ENCODE measurements at regions not wholly inside any gene's neighbourhood (a gene's known extent, or its start where the extent isn't known, plus 50 kb on each side); places are given as distances from the start of the nearest gene placed in this dataset.

GRCh38 chr4:121526509-121526908, 145.7 kb upstream of the QRFPR start:
- in situ Hi-C loops (cut with HindIII; ENCODE audit: low sequenced_read_pairs) = no loop called here

GRCh38 chr4:121519236-121519838, 138.5 kb upstream of the QRFPR start:
- in situ Hi-C loops (cut with HindIII; ENCODE audit: low sequenced_read_pairs) = no loop called here

- in situ Hi-C loops (cut with HindIII; ENCODE audit: low sequenced_read_pairs) = no loop called here
These were observed 136.4 kb upstream of the QRFPR start for GRCh38 chr4:121517241-121517640.

GRCh38 chr4:121514443-121514842, 133.6 kb upstream of the QRFPR start:
- in situ Hi-C loops (cut with HindIII; ENCODE audit: low sequenced_read_pairs) = no loop called here

GRCh38 chr4:121510341-121510874, 129.6 kb upstream of the QRFPR start:
- in situ Hi-C loops (cut with HindIII; ENCODE audit: low sequenced_read_pairs) = no loop called here

GRCh38 chr4:121485190-121485804, 104.5 kb upstream of the QRFPR start:
- in situ Hi-C loops (cut with HindIII; ENCODE audit: low sequenced_read_pairs) = loop anchor here (5.0 kb wide), 1 partner anchor 252 kb away; no protein-coding TSS in a partner anchor

- in situ Hi-C loops (cut with HindIII; ENCODE audit: low sequenced_read_pairs) = loop anchor here (5.0 kb wide), 1 partner anchor 253 kb away; no protein-coding TSS in a partner anchor
These were observed 103.8 kb upstream of the QRFPR start for GRCh38 chr4:121484633-121485032.

- in situ Hi-C loops (cut with HindIII; ENCODE audit: low sequenced_read_pairs) = no loop called here
These were observed 99.0 kb upstream of the QRFPR start for GRCh38 chr4:121479808-121480207.

- in situ Hi-C loops (cut with HindIII; ENCODE audit: low sequenced_read_pairs) = no loop called here
These were observed 96.7 kb upstream of the QRFPR start for GRCh38 chr4:121477480-121477879.

GRCh38 chr4:121477079-121477478, 96.3 kb upstream of the QRFPR start:
- in situ Hi-C loops (cut with HindIII; ENCODE audit: low sequenced_read_pairs) = no loop called here

GRCh38 chr4:121472937-121473721, 92.3 kb upstream of the QRFPR start:
- in situ Hi-C loops (cut with HindIII; ENCODE audit: low sequenced_read_pairs) = no loop called here

GRCh38 chr4:121464854-121465253, 84.0 kb upstream of the QRFPR start:
- in situ Hi-C loops (cut with HindIII; ENCODE audit: low sequenced_read_pairs) = no loop called here

GRCh38 chr4:121462660-121463261, 81.9 kb upstream of the QRFPR start:
- in situ Hi-C loops (cut with HindIII; ENCODE audit: low sequenced_read_pairs) = no loop called here

GRCh38 chr4:121459026-121459425, 78.2 kb upstream of the QRFPR start:
- in situ Hi-C loops (cut with HindIII; ENCODE audit: low sequenced_read_pairs) = no loop called here

GRCh38 chr4:121457278-121457875, 76.6 kb upstream of the QRFPR start:
- in situ Hi-C loops (cut with HindIII; ENCODE audit: low sequenced_read_pairs) = no loop called here

- in situ Hi-C loops (cut with HindIII; ENCODE audit: low sequenced_read_pairs) = no loop called here
These were observed 74.5 kb upstream of the QRFPR start for GRCh38 chr4:121455285-121455684.

- in situ Hi-C loops (cut with HindIII; ENCODE audit: low sequenced_read_pairs) = no loop called here
These were observed 73.6 kb upstream of the QRFPR start for GRCh38 chr4:121454251-121454979.

GRCh38 chr4:121451310-121451709, 70.5 kb upstream of the QRFPR start:
- in situ Hi-C loops (cut with HindIII; ENCODE audit: low sequenced_read_pairs) = no loop called here

GRCh38 chr4:121449416-121449815, 68.6 kb upstream of the QRFPR start:
- in situ Hi-C loops (cut with HindIII; ENCODE audit: low sequenced_read_pairs) = no loop called here

GRCh38 chr4:121448231-121448630, 67.4 kb upstream of the QRFPR start:
- in situ Hi-C loops (cut with HindIII; ENCODE audit: low sequenced_read_pairs) = no loop called here

All from endothelial cell of hepatic sinusoid (primary cell).